Gastroesophageal sphincter (tissue), 3 donors: ENCODE measurements at regions not wholly inside any gene's neighbourhood (a gene's known extent, or its start where the extent isn't known, plus 50 kb on each side); places are given as distances from the start of the nearest gene placed in this dataset.

Experiments used
- POLR2A ChIP-seq, 2 donors: fragments of 450-650 bp; IDR thresholded peaks; one replicate each; pipeline ENCODE4 v1.6.1; 2017; ENCODE audit warnings: antibody characterized with exemption in 2 of 2, mild to moderate bottlenecking in 2 of 2, moderate library complexity in 1 of 2
- TF ChIP-seq, protein P1 (sequence below), 4 experiments: fragments of 200-600 bp in 2 of 4; fragments of 450-650 bp in 2 of 4; sonication (generic) in 1 of 4; IDR thresholded peaks; one replicate each; pipeline ENCODE4 v1.5.1; 2017 to 2019; ENCODE audit warnings: antibody characterized with exemption in 4 of 4, mild to moderate bottlenecking in 2 of 4, moderate library complexity in 2 of 4

- no peak for TF ChIP-seq POLR2A (IDR thresholded peaks at IDR 0.05)
- TF ChIP-seq, protein P1, sequence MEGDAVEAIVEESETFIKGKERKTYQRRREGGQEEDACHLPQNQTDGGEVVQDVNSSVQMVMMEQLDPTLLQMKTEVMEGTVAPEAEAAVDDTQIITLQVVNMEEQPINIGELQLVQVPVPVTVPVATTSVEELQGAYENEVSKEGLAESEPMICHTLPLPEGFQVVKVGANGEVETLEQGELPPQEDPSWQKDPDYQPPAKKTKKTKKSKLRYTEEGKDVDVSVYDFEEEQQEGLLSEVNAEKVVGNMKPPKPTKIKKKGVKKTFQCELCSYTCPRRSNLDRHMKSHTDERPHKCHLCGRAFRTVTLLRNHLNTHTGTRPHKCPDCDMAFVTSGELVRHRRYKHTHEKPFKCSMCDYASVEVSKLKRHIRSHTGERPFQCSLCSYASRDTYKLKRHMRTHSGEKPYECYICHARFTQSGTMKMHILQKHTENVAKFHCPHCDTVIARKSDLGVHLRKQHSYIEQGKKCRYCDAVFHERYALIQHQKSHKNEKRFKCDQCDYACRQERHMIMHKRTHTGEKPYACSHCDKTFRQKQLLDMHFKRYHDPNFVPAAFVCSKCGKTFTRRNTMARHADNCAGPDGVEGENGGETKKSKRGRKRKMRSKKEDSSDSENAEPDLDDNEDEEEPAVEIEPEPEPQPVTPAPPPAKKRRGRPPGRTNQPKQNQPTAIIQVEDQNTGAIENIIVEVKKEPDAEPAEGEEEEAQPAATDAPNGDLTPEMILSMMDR (IDR thresholded peaks at IDR 0.05), result no peak
Measured at GRCh38 chr3:34254285-34254684, 455.9 kb downstream of the PDCD6IP start.
